GM23338 (cell line): ENCODE measurements at regions not wholly inside any gene's neighbourhood (a gene's known extent, or its start where the extent isn't known, plus 50 kb on each side); places are given as distances from the start of the nearest gene placed in this dataset.

Experiments used
- ATAC-seq: fragments of 200-7000 bp; cut with Tn5 transposase; 3 replicates; pipeline ENCODE4 v1.9.1; 2020
- DNase-seq: peaks from one replicate; pipeline ENCODE4 v3.0.0-alpha.2; 2015; ENCODE audit warnings: low spot score
- H2AFZ ChIP-seq: fragments of 200-600 bp; sonication (generic); 2 replicates; pipeline ENCODE4 v1.8.0; 2016; ENCODE audit warnings: antibody characterized with exemption, mild to moderate bottlenecking, moderate library complexity
- H3F3A ChIP-seq: fragments of 200-600 bp; sonication (generic); replicated peaks from 2 replicates; pipeline ENCODE4 v1.8.0; 2017; ENCODE audit warnings: antibody characterized with exemption, mixed run types, low read depth
- H3K27ac ChIP-seq: fragments of 200-600 bp; sonication (generic); 2 replicates; pipeline ENCODE4 v1.6.1; 2016; ENCODE audit warnings: low read depth
- H3K27me3 ChIP-seq: fragments of 200-600 bp; sonication (generic); 2 replicates; pipeline ENCODE4 v1.8.0; 2016; ENCODE audit warnings: mild to moderate bottlenecking, mixed run types, moderate library complexity; ENCODE audit not compliant: insufficient read depth
- H3K36me3 ChIP-seq: fragments of 200-600 bp; sonication (generic); 2 replicates; pipeline ENCODE4 v1.8.0; 2016; ENCODE audit warnings: mild to moderate bottlenecking; ENCODE audit not compliant: insufficient read depth
- H3K4me1 ChIP-seq: fragments of 200-600 bp; sonication (generic); 2 replicates; pipeline ENCODE4 v1.8.0; 2016; ENCODE audit warnings: mild to moderate bottlenecking, moderate library complexity; ENCODE audit not compliant: insufficient read depth
- H3K4me2 ChIP-seq: fragments of 200-600 bp; sonication (generic); 2 replicates; pipeline ENCODE4 v1.7.1; 2017; ENCODE audit warnings: mixed run types
- H3K4me3 ChIP-seq: fragments of 200-600 bp; sonication (generic); 2 replicates; pipeline ENCODE4 v1.6.1; 2016; ENCODE audit warnings: mixed run types
- H3K79me2 ChIP-seq: fragments of 200-600 bp; sonication (generic); replicated peaks from 2 replicates; pipeline ENCODE4 v1.8.0; 2017; ENCODE audit warnings: mild to moderate bottlenecking; ENCODE audit not compliant: insufficient read depth
- H3K9me2 ChIP-seq: fragments of 200-600 bp; sonication (generic); 2 replicates; pipeline ENCODE4 v1.8.0; 2017; ENCODE audit not compliant: insufficient read depth
- H4K20me1 ChIP-seq: fragments of 200-600 bp; sonication (generic); replicated peaks from 2 replicates; pipeline ENCODE4 v1.8.0; 2017; ENCODE audit warnings: mild to moderate bottlenecking; ENCODE audit not compliant: insufficient read depth
- H3K27ac Mint-ChIP-seq: 2 replicates; pipeline ENCODE4 v1.8.0; 2020; ENCODE audit warnings: inconsistent platforms, mild to moderate bottlenecking, moderate library complexity, mixed read lengths
- H3K27me3 Mint-ChIP-seq: 3 replicates; pipeline ENCODE4 v1.8.0; 2022; ENCODE audit warnings: low read depth, mild to moderate bottlenecking, moderate library complexity, mixed read lengths, inconsistent platforms; ENCODE audit not compliant: insufficient read depth, poor library complexity
- H3K36me3 Mint-ChIP-seq: 3 replicates; pipeline ENCODE4 v1.8.0; 2021; ENCODE audit warnings: low read depth, mild to moderate bottlenecking, inconsistent platforms, moderate library complexity, mixed read lengths
- H3K4me1 Mint-ChIP-seq: 3 replicates; pipeline ENCODE4 v1.8.0; 2020; ENCODE audit warnings: mild to moderate bottlenecking, inconsistent platforms, mixed read lengths
- H3K4me3 Mint-ChIP-seq: 3 replicates; pipeline ENCODE4 v1.8.0; 2021; ENCODE audit warnings: moderate library complexity, mild to moderate bottlenecking, inconsistent platforms, mixed read lengths
- H3K9me3 Mint-ChIP-seq: 3 replicates; pipeline ENCODE4 v1.8.0; 2020; ENCODE audit warnings: moderate library complexity, mild to moderate bottlenecking, inconsistent platforms, mixed read lengths
- CREB1 ChIP-seq: fragments of 250-450 bp; sonication (Bioruptor Pico); IDR thresholded peaks from 2 replicates; pipeline ENCODE4 v1.5.0; 2020; ENCODE audit warnings: low read depth, mild to moderate bottlenecking, moderate library complexity
- EZH2phosphoT487 ChIP-seq: fragments of 200-600 bp; sonication (generic); IDR thresholded peaks from one replicate; pipeline ENCODE4 v1.8.1; 2018; ENCODE audit warnings: antibody characterized with exemption; ENCODE audit not compliant: unreplicated experiment
- JUNB ChIP-seq: IDR thresholded peaks from one replicate; pipeline ENCODE4 v1.6.1; 2016; ENCODE audit warnings: antibody characterized with exemption; ENCODE audit not compliant: unreplicated experiment
- NANOG ChIP-seq: IDR thresholded peaks from 2 replicates; pipeline ENCODE4 v1.6.1; 2016; ENCODE audit warnings: antibody characterized with exemption, borderline replicate concordance
- STAT1 ChIP-seq: IDR thresholded peaks from one replicate; pipeline ENCODE4 v1.6.1; 2016; ENCODE audit warnings: antibody characterized with exemption; ENCODE audit not compliant: unreplicated experiment
- ZNF114 ChIP-seq: fragments of 250-450 bp; sonication (Bioruptor Pico); IDR thresholded peaks from 2 replicates; pipeline ENCODE4 v1.5.0; 2020; ENCODE audit warnings: mild to moderate bottlenecking, moderate library complexity
- TF ChIP-seq, protein P1 (sequence below), 2 experiments: fragments of 200-600 bp in 1 of 2; sonication (generic) in 1 of 2; conservative IDR thresholded peaks; 2 replicates each; pipeline versions ENCODE4 v1.5.1 to v1.6.1; 2016 to 2017; ENCODE audit warnings: antibody characterized with exemption in 2 of 2, low read depth in 2 of 2, mild to moderate bottlenecking in 2 of 2, moderate library complexity in 1 of 2
- TF ChIP-seq, protein P2 (sequence below): fragments of 250-450 bp; sonication (Bioruptor Pico); IDR thresholded peaks from 2 replicates; pipeline ENCODE4 v1.5.0; 2020; ENCODE audit warnings: mild to moderate bottlenecking, moderate library complexity

DNA sequence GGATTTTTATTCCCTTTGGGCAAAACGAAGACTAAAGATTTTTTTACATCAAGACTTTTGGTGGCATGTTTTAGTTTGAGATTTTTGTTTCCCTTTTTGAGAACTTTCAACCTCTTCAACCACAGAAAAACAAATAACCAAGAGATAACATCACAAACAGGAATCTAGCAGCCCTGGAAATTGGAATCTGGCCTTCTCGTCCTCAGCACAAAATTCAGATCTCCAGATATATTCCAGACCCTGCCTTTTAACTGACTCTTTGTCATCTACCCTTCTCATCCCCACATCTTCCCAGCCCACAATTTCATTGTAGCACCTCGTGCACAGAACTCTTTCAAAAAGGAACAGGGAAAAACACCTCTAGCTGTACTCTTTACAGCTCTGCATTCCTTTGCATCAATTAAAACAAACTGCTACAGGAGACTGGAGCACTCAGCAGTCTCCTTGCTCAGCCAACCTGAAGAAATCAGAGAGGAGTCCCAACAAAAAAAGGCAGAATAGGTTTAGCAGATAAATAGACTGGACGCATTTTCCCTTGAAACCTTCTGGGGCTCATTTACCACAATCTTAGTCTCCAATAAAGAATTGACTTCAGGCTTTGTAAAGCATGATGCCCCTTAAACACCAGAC lies 251.0 kb downstream of the TTLL7 start:
- TF ChIP-seq EZH2phosphoT487 (no peak), CREB1 (CRISPR knock-in tag) (no peak), JUNB (no peak), STAT1 (no peak), ZNF114 (no peak)
- H3K79me2 ChIP-seq = no peaks in the 10 kb centered on the region
- H3K36me3 ChIP-seq = no peaks in the 10 kb centered on the region
- Mint-ChIP-seq H3K27ac (no peak overlapping the region), H3K4me1 (peaks cover 9% of the 10 kb centered on the region), H3K9me3 (peaks cover 9% of the 10 kb centered on the region; the same call in 2 of the 3 replicates), H3K27me3 (no peaks in the 10 kb centered on the region), H3K36me3 (peaks cover 7% of the 10 kb centered on the region; the same call in 1 of the 3 replicates), H3K4me3 (no peak overlapping the region)
- H3K4me1 ChIP-seq = no peaks in the 10 kb centered on the region
- H3K9me2 ChIP-seq = 0 out of 2 replicates have a peak, but pooled peaks cover 5% of the 10 kb centered on the region
- H3K27me3 ChIP-seq = no peaks in the 10 kb centered on the region
- H3K4me2 ChIP-seq = no peak overlapping the region
- ATAC-seq (no peak), DNase-seq (no peak)
- no peaks in the 10 kb centered on the region for H3F3A ChIP-seq
- H3K4me3 ChIP-seq = no peak overlapping the region
- H3K27ac ChIP-seq = no peak overlapping the region
- H2AFZ ChIP-seq = peak overlapping the region; percentile 77
- H4K20me1 ChIP-seq = no peaks in the 10 kb centered on the region

DNA sequence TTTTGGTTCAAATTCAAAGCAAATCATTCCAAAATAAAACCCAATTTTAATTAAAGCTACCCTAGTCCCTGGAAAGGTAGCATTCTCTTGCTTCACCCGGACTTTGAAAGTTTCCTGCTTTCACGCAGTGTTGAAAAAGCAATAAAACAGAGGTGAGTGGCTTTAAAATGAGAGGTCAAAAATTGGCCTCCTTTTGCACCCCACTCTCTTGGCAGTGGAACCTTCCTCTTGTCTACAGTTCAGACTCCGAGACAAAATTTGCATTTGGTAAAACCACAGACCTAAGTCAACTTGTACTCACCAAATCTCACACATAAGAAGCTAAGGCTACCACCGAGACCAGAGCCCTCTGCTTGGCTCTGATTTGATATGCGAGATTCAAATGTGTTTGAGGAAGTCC lies 252.7 kb downstream of the TTLL7 start:
- Mint-ChIP-seq H3K27ac (no peak overlapping the region), H3K9me3 (peaks cover 3% of the 10 kb centered on the region; the same call in 2 of the 3 replicates), H3K4me1 (peaks cover 17% of the 10 kb centered on the region), H3K27me3 (no peaks in the 10 kb centered on the region), H3K4me3 (no peak overlapping the region), H3K36me3 (peaks cover 3% of the 10 kb centered on the region; the same call in 1 of the 3 replicates)
- Histone ChIP-seq H3K4me3 (no peak overlapping the region), H3K4me2 (no peak overlapping the region), H4K20me1 (no peaks in the 10 kb centered on the region), H2AFZ (peak overlapping the region; percentile 38; the same call in 1 of the 2 replicates), H3K36me3 (no peaks in the 10 kb centered on the region), H3K79me2 (no peaks in the 10 kb centered on the region), H3K27me3 (no peaks in the 10 kb centered on the region), H3K4me1 (peaks cover 6% of the 10 kb centered on the region; the same call in 1 of the 2 replicates), H3K27ac (no peak overlapping the region), H3F3A (no peaks in the 10 kb centered on the region), H3K9me2 (no peaks in the 10 kb centered on the region)
- DNase-seq (no peak), ATAC-seq (no peak)
- TF ChIP-seq, protein P1, sequence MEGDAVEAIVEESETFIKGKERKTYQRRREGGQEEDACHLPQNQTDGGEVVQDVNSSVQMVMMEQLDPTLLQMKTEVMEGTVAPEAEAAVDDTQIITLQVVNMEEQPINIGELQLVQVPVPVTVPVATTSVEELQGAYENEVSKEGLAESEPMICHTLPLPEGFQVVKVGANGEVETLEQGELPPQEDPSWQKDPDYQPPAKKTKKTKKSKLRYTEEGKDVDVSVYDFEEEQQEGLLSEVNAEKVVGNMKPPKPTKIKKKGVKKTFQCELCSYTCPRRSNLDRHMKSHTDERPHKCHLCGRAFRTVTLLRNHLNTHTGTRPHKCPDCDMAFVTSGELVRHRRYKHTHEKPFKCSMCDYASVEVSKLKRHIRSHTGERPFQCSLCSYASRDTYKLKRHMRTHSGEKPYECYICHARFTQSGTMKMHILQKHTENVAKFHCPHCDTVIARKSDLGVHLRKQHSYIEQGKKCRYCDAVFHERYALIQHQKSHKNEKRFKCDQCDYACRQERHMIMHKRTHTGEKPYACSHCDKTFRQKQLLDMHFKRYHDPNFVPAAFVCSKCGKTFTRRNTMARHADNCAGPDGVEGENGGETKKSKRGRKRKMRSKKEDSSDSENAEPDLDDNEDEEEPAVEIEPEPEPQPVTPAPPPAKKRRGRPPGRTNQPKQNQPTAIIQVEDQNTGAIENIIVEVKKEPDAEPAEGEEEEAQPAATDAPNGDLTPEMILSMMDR (conservative IDR thresholded peaks at IDR 0.05; ENCODE audit: low read depth in 2 of 2) = no peak
- TF ChIP-seq NANOG = no peak
- TF ChIP-seq, protein P2, sequence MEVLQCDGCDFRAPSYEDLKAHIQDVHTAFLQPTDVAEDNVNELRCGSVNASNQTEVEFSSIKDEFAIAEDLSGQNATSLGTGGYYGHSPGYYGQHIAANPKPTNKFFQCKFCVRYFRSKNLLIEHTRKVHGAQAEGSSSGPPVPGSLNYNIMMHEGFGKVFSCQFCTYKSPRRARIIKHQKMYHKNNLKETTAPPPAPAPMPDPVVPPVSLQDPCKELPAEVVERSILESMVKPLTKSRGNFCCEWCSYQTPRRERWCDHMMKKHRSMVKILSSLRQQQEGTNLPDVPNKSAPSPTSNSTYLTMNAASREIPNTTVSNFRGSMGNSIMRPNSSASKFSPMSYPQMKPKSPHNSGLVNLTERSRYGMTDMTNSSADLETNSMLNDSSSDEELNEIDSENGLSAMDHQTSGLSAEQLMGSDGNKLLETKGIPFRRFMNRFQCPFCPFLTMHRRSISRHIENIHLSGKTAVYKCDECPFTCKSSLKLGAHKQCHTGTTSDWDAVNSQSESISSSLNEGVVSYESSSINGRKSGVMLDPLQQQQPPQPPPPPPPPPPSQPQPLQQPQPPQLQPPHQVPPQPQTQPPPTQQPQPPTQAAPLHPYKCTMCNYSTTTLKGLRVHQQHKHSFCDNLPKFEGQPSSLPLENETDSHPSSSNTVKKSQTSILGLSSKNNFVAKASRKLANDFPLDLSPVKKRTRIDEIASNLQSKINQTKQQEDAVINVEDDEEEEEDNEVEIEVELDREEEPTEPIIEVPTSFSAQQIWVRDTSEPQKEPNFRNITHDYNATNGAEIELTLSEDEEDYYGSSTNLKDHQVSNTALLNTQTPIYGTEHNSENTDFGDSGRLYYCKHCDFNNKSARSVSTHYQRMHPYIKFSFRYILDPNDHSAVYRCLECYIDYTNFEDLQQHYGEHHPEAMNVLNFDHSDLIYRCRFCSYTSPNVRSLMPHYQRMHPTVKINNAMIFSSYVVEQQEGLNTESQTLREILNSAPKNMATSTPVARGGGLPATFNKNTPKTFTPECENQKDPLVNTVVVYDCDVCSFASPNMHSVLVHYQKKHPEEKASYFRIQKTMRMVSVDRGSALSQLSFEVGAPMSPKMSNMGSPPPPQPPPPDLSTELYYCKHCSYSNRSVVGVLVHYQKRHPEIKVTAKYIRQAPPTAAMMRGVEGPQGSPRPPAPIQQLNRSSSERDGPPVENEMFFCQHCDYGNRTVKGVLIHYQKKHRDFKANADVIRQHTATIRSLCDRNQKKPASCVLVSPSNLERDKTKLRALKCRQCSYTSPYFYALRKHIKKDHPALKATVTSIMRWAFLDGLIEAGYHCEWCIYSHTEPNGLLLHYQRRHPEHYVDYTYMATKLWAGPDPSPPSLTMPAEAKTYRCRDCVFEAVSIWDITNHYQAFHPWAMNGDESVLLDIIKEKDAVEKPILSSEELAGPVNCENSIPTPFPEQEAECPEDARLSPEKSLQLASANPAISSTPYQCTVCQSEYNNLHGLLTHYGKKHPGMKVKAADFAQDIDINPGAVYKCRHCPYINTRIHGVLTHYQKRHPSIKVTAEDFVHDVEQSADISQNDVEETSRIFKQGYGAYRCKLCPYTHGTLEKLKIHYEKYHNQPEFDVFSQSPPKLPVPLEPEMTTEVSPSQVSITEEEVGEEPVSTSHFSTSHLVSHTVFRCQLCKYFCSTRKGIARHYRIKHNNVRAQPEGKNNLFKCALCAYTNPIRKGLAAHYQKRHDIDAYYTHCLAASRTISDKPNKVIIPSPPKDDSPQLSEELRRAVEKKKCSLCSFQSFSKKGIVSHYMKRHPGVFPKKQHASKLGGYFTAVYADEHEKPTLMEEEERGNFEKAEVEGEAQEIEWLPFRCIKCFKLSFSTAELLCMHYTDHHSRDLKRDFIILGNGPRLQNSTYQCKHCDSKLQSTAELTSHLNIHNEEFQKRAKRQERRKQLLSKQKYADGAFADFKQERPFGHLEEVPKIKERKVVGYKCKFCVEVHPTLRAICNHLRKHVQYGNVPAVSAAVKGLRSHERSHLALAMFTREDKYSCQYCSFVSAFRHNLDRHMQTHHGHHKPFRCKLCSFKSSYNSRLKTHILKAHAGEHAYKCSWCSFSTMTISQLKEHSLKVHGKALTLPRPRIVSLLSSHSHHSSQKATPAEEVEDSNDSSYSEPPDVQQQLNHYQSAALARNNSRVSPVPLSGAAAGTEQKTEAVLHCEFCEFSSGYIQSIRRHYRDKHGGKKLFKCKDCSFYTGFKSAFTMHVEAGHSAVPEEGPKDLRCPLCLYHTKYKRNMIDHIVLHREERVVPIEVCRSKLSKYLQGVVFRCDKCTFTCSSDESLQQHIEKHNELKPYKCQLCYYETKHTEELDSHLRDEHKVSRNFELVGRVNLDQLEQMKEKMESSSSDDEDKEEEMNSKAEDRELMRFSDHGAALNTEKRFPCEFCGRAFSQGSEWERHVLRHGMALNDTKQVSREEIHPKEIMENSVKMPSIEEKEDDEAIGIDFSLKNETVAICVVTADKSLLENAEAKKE (CRISPR knock-in tag) = no peak
